ENCODE measurements at regions not wholly inside any gene's neighbourhood (a gene's known extent, or its start where the extent isn't known, plus 50 kb on each side); places are given as distances from the start of the nearest gene placed in this dataset.

DNA sequence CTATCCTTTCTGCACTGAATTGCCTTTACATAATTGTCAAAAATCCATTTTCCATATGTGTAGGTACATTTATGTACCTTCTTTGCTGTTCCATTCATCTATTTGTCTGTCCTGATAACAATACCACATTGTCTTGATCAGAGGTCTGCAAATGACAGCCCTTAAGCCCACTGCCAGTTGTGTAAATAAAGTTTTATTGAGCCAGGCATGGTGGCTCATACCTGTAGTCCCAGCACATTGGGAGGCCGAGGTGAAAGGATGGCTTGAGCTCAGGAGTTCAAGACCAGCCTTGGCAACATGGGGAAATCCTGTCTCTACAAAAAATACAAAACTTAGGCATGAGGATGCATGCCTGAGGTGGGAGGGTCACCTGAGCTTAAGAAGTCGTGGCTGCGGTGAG, 121.0 kb downstream of the TFCP2L1 start:
- H3K9me3 ChIP-seq (ENCODE audit: low read length) = 0 out of 2 replicates have a peak, but pooled peaks cover 5% of the 10 kb centered on the region
- ChIA-PET CTCF (no interaction called here), POLR2A (ENCODE audit: unreplicated experiment) (no interaction called here)
- H3K27me3 ChIP-seq (ENCODE audit: low read length) = no peaks in the 10 kb centered on the region
- H3K9me2 ChIP-seq (replicated peaks; ENCODE audit: low read length) = no peaks in the 10 kb centered on the region
- ATAC-seq = no peak
- BruUV-seq (replicated peaks) = no TSS peak
- H4K20me1 ChIP-seq (ENCODE audit: low read length) = no peaks in the 10 kb centered on the region
- no peak overlapping the region for H2AFZ ChIP-seq (ENCODE audit: low read length)
- TF ChIP-seq EZH2phosphoT487 (IDR thresholded peaks at IDR 0.05; ENCODE audit: borderline replicate concordance, low read length) = no peak
- no peak for TF ChIP-seq EZH2 (IDR thresholded peaks at IDR 0.05; ENCODE audit: low read length, unreplicated experiment)
- TF ChIP-seq, protein P1, sequence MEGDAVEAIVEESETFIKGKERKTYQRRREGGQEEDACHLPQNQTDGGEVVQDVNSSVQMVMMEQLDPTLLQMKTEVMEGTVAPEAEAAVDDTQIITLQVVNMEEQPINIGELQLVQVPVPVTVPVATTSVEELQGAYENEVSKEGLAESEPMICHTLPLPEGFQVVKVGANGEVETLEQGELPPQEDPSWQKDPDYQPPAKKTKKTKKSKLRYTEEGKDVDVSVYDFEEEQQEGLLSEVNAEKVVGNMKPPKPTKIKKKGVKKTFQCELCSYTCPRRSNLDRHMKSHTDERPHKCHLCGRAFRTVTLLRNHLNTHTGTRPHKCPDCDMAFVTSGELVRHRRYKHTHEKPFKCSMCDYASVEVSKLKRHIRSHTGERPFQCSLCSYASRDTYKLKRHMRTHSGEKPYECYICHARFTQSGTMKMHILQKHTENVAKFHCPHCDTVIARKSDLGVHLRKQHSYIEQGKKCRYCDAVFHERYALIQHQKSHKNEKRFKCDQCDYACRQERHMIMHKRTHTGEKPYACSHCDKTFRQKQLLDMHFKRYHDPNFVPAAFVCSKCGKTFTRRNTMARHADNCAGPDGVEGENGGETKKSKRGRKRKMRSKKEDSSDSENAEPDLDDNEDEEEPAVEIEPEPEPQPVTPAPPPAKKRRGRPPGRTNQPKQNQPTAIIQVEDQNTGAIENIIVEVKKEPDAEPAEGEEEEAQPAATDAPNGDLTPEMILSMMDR (conservative IDR thresholded peaks at IDR 0.05; ENCODE audit: low read depth, low read length) = no peak
- H3K4me1 ChIP-seq (ENCODE audit: insufficient read depth, low read length) = no peaks in the 10 kb centered on the region; the same call in 1 of the 2 replicates
- no peak overlapping the region for H3K27ac ChIP-seq (ENCODE audit: low read length)
- H3K79me2 ChIP-seq (ENCODE audit: low read length) = no peaks in the 10 kb centered on the region
- no peaks in the 10 kb centered on the region for H3K36me3 ChIP-seq (ENCODE audit: low read depth, low read length)
- no peak overlapping the region for H3K9ac ChIP-seq (ENCODE audit: low read length)
- H3F3A ChIP-seq (ENCODE audit: low read length, unreplicated experiment) = no peaks in the 10 kb centered on the region
- DNase-seq = no peak
- H3K4me2 ChIP-seq (ENCODE audit: low read length) = no peak overlapping the region
- no peak overlapping the region for H3K4me3 ChIP-seq (ENCODE audit: low read length)
- intact Hi-C loops (cut with micrococcal nuclease) = no loop called here

DNA sequence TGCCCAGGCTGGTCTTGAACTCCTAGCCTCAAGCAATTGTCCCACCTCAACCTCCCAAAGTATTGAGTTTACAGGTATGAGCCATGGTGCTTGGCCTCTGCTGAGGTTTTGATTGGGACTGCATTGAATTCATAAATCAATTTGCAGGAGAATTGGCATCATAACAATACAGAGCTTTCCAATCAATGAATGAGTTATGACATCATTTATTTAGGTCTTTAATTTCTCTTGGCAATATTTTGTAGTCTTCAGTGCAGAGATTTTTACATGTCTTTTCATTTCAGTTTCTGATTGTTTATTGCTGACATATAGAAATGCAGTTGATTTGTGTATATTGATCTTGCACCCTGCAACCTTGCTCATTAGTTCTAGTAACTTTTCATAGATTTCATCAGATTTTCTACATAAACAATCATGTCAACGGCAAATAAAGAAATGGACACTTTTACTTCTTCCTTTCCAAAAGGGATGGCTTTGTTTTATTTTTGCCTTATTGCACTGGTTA, 119.9 kb downstream of the TFCP2L1 start:
- H3K9me2 ChIP-seq (replicated peaks; ENCODE audit: low read length) = no peaks in the 10 kb centered on the region
- H3K9ac ChIP-seq (ENCODE audit: low read length) = no peak overlapping the region
- no TSS peak for BruUV-seq (replicated peaks)
- H3K4me2 ChIP-seq (ENCODE audit: low read length) = no peak overlapping the region
- intact Hi-C loops (cut with micrococcal nuclease) = no loop called here
- POLR2A ChIA-PET (ENCODE audit: unreplicated experiment) = no interaction called here
- ATAC-seq (no peak), DNase-seq (no peak)
- no peaks in the 10 kb centered on the region for H3F3A ChIP-seq (ENCODE audit: low read length, unreplicated experiment)
- H3K4me3 ChIP-seq (ENCODE audit: low read length) = no peak overlapping the region
- CTCF ChIA-PET = no interaction called here
- H3K79me2 ChIP-seq (ENCODE audit: low read length) = no peaks in the 10 kb centered on the region
- 0 out of 2 replicates have a peak, but pooled peaks cover 5% of the 10 kb centered on the region for H3K9me3 ChIP-seq (ENCODE audit: low read length)
- TF ChIP-seq, protein P1 (conservative IDR thresholded peaks at IDR 0.05; ENCODE audit: low read depth, low read length) = no peak
- TF ChIP-seq EZH2phosphoT487 (IDR thresholded peaks at IDR 0.05; ENCODE audit: borderline replicate concordance, low read length) = no peak
- no peak for TF ChIP-seq EZH2 (IDR thresholded peaks at IDR 0.05; ENCODE audit: low read length, unreplicated experiment)
- H3K4me1 ChIP-seq (ENCODE audit: insufficient read depth, low read length) = no peaks in the 10 kb centered on the region
- H3K36me3 ChIP-seq (ENCODE audit: low read depth, low read length) = no peaks in the 10 kb centered on the region
- H3K27ac ChIP-seq (ENCODE audit: low read length) = no peak overlapping the region
- H2AFZ ChIP-seq (ENCODE audit: low read length) = no peak overlapping the region
- H3K27me3 ChIP-seq (ENCODE audit: low read length) = no peaks in the 10 kb centered on the region
- H4K20me1 ChIP-seq (ENCODE audit: low read length) = no peaks in the 10 kb centered on the region

Measured in PC-3 (cell line).